GM18858 (cell line): ENCODE measurements at regions not wholly inside any gene's neighbourhood (a gene's known extent, or its start where the extent isn't known, plus 50 kb on each side); places are given as distances from the start of the nearest gene placed in this dataset.

Experiments used
- ATAC-seq: cut with Tn5 transposase; IDR thresholded peaks from one replicate; pipeline ENCODE4 v1.9.1; 2021; ENCODE audit not compliant: unreplicated experiment

GRCh38 chr21:18460979-18461378, 57.4 kb upstream of the TMPRSS15 start:
- ATAC-seq = no peak

DNA sequence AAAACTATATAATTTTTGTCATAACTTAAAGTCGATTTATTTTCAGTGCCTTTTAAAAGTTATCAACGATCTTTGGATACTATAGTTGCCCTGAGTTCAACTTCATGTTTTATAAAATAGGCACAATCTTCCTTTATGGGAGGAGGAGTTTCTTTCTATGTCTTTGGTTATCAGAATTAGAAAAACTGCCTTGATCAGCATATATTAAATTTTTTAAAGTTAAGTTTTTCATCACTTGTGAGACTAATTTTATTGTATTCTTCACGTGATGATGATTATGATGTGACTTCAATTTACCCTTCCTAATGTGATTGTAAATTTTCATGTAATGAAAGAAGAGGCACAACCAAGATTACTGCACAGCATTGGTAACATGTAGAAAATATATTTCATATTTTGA, 58.2 kb upstream of the TMPRSS15 start:
- no peak for ATAC-seq

- ATAC-seq = peak; percentile 48
Observed at GRCh38 chr21:18467715-18468114, 64.1 kb upstream of the TMPRSS15 start.

DNA sequence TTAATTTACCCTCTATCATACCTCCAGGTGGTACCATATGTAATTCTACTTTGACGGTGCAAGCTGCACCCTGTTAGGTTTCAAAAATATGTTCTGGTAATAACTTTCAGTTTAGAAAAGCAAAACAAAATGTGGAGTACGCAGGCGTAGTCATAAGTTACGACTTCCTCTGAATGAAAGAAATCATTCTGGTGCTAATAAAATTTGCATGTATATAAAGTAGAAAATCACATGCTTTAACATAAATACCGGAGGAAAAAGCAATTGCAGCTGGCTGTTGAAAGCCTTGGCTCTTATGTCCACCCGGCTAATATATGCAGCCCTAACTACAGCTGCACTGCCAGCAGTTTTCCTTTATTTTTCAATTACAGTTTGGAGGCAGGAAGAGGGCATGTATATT, 65.2 kb upstream of the TMPRSS15 start:
- no peak for ATAC-seq

GRCh38 chr21:18476639-18477038, 73.1 kb upstream of the TMPRSS15 start:
- no peak for ATAC-seq

DNA sequence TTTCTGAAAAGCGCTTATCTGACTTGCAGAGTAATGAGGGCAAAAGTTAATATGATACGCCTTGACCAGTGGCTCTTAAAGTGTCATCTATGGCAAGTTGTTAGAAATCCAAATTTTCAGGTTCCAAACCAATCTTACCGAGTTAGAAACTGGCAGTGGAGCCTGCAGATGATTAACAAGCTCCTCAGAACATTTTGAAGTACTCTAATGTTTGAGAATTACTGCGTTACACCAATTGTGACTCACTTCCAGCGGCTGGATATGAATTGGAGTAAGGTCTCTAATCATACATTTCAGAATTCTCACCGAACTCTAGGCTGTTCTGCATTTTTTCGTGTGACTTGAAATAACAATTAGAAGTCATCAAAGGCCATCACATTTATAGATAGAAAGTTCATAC, 73.5 kb upstream of the TMPRSS15 start:
- ATAC-seq = no peak

GRCh38 chr21:18478513-18478912, 74.9 kb upstream of the TMPRSS15 start:
- no peak for ATAC-seq

DNA sequence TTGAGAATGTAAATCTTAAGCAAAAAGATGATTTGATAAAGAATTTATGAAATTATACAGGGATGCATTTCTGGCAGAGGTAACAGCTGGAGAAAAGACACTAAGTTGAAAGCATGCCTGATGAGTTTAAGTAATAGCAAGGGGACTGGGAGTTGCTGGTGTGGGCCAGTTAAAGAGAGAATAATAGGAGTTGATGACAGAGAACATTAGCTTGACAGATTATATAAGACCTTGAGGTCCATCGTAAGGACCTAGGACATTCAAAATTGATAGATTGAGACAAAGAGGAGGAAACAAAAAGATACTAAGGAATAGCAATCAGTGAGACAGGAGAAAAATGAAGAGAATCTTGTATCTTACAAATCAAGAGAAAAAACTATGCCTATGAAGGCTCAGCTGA, 84.7 kb upstream of the TMPRSS15 start:
- no peak for ATAC-seq

DNA sequence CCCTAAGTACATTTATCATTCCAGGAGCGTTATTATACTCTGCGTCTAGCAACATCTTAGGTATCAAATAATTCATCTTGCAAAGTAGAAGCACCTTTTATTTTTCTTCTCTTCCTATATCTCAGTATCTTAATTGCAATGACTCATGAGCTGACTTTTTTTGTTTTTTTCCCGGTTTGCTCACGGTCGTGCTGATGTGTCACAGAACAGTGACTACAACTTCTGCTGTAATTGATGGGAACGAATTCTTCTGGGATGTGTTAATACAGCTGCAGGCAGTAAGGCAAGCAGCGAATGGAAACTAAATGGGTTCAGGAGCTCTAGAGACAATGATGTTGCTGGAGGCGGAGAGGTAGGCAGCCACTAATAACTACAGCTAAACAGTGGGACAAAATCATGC, 89.8 kb upstream of the TMPRSS15 start:
- no peak for ATAC-seq

DNA sequence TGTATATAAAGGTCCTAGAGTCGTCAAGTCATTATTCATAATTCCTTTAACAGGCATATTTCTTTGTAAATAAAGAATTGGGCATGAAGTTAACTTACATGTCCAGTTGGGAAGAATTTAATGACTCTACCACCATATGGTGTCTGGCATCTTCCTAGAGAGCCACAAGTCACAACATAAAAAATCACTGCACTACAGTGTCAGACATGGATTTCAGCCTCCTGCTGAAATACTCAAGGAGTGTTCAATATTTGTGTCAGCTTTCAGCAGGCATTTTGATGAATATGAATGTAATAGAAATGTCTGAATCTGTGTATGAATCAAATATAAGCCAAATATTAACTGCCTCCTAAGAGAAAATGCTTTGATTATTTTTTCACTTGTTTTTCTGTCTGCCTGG, 91.9 kb upstream of the TMPRSS15 start:
- no peak for ATAC-seq

DNA sequence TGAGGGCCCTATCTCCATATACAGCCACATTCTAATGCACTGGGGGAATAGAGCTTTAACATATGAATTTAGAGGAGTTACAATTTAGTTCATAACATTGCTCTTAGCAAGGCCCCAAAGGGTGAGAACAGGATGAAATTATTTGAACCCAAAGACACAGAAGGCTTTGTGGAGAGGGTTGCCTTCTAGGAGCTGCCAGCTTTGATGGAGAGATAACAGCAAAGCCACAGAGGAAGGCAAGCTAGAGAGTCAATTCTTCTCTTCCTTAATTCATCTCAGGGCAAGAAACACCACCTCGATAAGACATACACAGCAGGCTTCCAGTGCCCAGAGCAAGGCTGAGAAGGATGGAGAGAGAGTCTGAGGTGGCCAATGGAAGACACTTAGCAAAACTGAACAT, 94.8 kb upstream of the TMPRSS15 start:
- no peak for ATAC-seq

DNA sequence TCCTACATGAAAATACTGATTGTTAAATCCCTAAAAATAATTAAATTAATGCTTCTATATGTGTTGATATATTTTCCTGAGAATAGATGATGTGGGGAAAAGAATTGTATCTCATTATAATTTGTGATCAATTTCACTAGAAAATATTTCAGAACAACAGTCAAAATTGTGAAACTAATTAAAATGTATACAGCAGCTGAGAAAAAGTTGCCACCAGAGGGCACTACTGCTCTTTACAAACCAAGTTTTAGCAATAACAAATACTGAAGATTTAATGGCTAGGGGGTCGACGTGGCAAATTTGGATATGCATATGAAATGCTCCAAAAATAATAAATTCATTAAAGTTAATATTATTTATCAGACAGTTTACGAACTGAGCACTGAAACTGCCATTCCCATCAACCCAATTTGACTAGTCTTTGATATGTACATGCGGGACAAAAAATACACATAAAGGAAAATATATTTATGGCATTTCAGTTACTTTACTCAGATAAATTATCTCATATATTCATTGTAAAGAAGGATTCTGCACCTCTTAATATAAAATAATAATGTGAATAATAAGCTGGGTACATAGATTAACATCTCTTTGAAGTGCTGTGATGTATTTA, 96.3 kb upstream of the TMPRSS15 start:
- ATAC-seq = no peak

DNA sequence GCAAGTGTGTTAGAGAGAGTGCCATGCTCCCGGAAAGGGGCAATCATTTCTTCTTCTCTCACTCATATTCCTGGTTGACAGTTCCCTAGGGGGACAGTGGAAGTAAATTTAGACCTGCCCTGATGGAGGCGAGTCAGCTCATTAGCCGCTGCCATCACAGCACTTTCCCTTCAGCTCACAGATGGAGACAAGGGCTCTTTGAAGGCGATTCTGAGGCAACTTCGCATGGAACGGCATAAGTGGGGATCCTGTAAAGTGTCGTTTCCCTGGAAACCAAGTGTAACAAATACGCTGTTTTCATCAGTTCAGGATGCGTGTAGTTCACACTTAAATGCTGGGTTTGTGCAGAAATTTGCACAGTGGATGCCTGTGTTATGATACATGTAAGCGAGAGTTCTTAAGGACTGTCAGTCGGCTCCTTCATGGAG, 114.5 kb upstream of the TMPRSS15 start:
- no peak for ATAC-seq

- no peak for ATAC-seq
Observed at GRCh38 chr21:18521204-18521603, 117.6 kb upstream of the TMPRSS15 start.

- no peak for ATAC-seq
Observed at GRCh38 chr21:18522181-18522972, 118.8 kb upstream of the TMPRSS15 start.

DNA sequence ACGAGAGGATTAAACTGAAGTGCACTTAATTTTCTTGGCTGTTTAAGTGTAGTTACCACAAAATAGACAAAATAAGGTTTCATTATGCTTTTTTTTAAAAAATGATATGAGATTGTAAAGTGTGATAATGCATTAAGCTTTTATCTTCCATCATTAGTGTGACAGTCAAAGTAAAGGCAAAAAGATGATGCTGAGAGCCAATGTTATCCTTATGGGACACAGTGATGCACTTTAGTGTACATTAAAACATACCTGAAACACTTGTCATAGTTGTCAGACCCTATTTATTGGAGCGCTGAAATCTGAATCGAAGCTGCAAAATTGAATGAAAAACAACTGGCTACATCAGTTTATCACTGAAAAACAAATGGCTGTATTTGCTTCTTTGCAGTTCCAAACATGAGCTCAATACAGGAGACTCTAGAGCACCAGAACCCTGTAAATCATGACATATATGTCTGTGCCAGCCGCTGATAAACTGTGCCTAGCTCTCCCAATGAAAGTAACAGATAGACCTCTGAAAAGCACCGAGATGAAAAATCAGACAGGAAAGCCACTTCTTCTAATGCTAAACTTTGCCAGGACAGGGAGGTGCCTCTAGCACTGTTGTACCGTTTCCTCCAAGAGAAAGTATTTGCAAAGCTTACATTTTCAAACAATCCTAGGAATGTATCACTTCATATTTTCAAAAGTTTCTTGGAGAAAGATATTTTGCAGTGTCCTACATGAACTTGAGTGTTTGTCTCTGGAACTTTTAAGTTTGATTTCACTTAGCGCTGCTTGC, 120.7 kb upstream of the TMPRSS15 start:
- ATAC-seq = no peak

- no peak for ATAC-seq
Observed at GRCh38 chr21:18529254-18529653, 125.7 kb upstream of the TMPRSS15 start.

GRCh38 chr21:18542081-18542480, 138.5 kb upstream of the TMPRSS15 start:
- ATAC-seq = no peak

GRCh38 chr21:18545908-18546307, 142.3 kb upstream of the TMPRSS15 start:
- no peak for ATAC-seq

DNA sequence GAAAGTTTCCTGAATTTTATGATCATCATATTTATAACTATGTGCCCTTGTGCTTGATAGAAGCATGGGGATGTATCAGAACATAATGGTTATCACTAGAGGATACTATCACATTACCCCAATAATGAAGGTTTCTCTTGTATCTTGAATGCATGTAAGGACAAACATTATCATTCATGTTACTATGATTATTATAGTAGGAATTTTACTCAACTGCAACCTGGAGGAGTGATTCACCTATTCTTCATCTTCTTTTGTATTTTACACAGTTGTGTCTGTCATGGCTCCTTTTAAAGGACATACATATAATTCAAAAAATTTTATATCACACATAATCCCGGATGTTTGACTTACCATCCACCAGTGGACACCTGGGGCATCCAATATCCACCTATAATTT, 143.8 kb upstream of the TMPRSS15 start:
- ATAC-seq = no peak

DNA sequence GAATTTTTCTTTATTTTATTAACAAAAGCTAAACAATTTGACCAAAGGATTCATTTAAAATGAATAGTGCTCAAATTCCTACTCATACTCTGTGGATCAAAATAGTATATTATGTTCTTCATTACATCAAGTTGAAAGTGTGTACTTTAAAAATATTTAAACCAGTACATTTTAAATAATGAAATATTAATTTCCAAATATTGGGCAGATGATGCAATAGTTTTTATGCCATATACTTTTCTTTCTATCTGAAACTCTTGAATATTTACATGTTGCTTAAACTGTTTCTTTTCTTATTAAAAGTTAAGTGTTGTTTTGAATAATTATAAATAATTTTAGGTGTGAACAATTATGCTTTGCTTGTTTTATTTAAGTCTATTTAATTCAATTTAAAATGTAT, 144.7 kb upstream of the TMPRSS15 start:
- ATAC-seq = no peak
